ENCODE measurements at regions not wholly inside any gene's neighbourhood (a gene's known extent, or its start where the extent isn't known, plus 50 kb on each side); places are given as distances from the start of the nearest gene placed in this dataset.

GRCh38 chr5:29889051-29889450, 1304.4 kb upstream of the CDH6 start:
- Histone ChIP-seq H2BK5ac (ENCODE audit: insufficient read length, low read length) (no peak overlapping the region), H4K91ac (ENCODE audit: insufficient read length, low read depth, low read length) (no peak overlapping the region), H3K27me3 (ENCODE audit: insufficient read depth, low read length) (no peaks in the 10 kb centered on the region), H3K79me2 (ENCODE audit: insufficient read depth, low read length) (no peaks in the 10 kb centered on the region), H3K23me2 (ENCODE audit: insufficient read length, low read depth, low read length, poor library complexity, severe bottlenecking) (no peaks in the 10 kb centered on the region), H3K9ac (ENCODE audit: extremely low read depth, insufficient read length, low read length) (no peak overlapping the region), H3K4me1 (ENCODE audit: insufficient read depth, low read length) (no peaks in the 10 kb centered on the region), H3K79me1 (ENCODE audit: insufficient read depth, low read depth, low read length, poor library complexity, severe bottlenecking) (no peaks in the 10 kb centered on the region), H2AFZ (ENCODE audit: low read length) (no peak overlapping the region), H4K8ac (replicated peaks; ENCODE audit: insufficient read length, low read depth, low read length) (no peak overlapping the region), H3K9me3 (ENCODE audit: control insufficient read depth, low read depth, low read length) (no peaks in the 10 kb centered on the region), H3K4ac (ENCODE audit: low read depth, low read length) (no peak overlapping the region), H3K23ac (ENCODE audit: insufficient read length, low read depth, low read length) (no peak overlapping the region), H2BK120ac (ENCODE audit: low read depth, low read length, poor library complexity, severe bottlenecking) (no peak overlapping the region), H2AK5ac (ENCODE audit: insufficient read length, low read length) (no peak overlapping the region), H4K5ac (ENCODE audit: insufficient read length, low read depth, low read length) (no peak overlapping the region), H3K18ac (ENCODE audit: insufficient read length, low read depth, low read length) (no peak overlapping the region), H3K56ac (ENCODE audit: insufficient read length, low read depth, low read length) (no peak overlapping the region), H4K20me1 (ENCODE audit: control insufficient read depth, insufficient read depth, insufficient read length) (no peaks in the 10 kb centered on the region), H3T11ph (ENCODE audit: low read length) (no peak overlapping the region), H2BK20ac (ENCODE audit: low read depth, low read length, poor library complexity, severe bottlenecking) (no peak overlapping the region), H2BK12ac (ENCODE audit: insufficient read length, low read depth, low read length) (no peak overlapping the region), H3K14ac (ENCODE audit: insufficient read depth, low read length) (no peak overlapping the region), H2BK15ac (ENCODE audit: low read depth, low read length) (no peak overlapping the region), H3K4me2 (ENCODE audit: insufficient read depth, insufficient read length, low read length) (no peak overlapping the region), H3K27ac (ENCODE audit: insufficient read length, low read depth, low read length) (no peak overlapping the region)
- TF ChIP-seq, protein P1, sequence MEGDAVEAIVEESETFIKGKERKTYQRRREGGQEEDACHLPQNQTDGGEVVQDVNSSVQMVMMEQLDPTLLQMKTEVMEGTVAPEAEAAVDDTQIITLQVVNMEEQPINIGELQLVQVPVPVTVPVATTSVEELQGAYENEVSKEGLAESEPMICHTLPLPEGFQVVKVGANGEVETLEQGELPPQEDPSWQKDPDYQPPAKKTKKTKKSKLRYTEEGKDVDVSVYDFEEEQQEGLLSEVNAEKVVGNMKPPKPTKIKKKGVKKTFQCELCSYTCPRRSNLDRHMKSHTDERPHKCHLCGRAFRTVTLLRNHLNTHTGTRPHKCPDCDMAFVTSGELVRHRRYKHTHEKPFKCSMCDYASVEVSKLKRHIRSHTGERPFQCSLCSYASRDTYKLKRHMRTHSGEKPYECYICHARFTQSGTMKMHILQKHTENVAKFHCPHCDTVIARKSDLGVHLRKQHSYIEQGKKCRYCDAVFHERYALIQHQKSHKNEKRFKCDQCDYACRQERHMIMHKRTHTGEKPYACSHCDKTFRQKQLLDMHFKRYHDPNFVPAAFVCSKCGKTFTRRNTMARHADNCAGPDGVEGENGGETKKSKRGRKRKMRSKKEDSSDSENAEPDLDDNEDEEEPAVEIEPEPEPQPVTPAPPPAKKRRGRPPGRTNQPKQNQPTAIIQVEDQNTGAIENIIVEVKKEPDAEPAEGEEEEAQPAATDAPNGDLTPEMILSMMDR (conservative IDR thresholded peaks at IDR 0.05): no peak
- no peaks in the 10 kb centered on the region for H3K4me1 Mint-ChIP-seq
- no peak overlapping the region for H3K4me3 Mint-ChIP-seq
- H3K27ac Mint-ChIP-seq: no peak overlapping the region
- WGBS (ENCODE audit: extremely low coverage, insufficient read length, low lambda C conversion rate): no CpG with 5 or more reads among the region's 6 CpGs
- no peaks in the 10 kb centered on the region for H3K9me3 Mint-ChIP-seq
- H3K27me3 Mint-ChIP-seq (ENCODE audit: low read depth): no peaks in the 10 kb centered on the region
- H3K36me3 Mint-ChIP-seq (ENCODE audit: insufficient read depth in 1 of 3, low read depth in 3 of 3): no peaks in the 10 kb centered on the region
- no peak for DNase-seq

Measured in H9 (cell line).